HepG2 (cell line): ENCODE measurements at regions not wholly inside any gene's neighbourhood (a gene's known extent, or its start where the extent isn't known, plus 50 kb on each side); places are given as distances from the start of the nearest gene placed in this dataset.

Experiments used
- ATAC-seq: fragments of 200-7000 bp; cut with Tn5 transposase; 3 replicates; pipeline ENCODE4 v1.9.1; 2020; ENCODE audit warnings: mild to moderate bottlenecking, moderate library complexity
- BruUV-seq: library from RNA; stranded (reverse); fragments of 400-500 nt; replicated peaks from 2 replicates; lab custom pipeline; 2021; lab: Mats Ljungman, UMichigan
- CTCF ChIA-PET: fragments of 300-600 bp; formaldehyde crosslinking; extraction: SDS; loops from one replicate; lab custom pipeline; 2021; ENCODE audit warnings: low total read pairs, inconsistent platforms, low intra/inter-chr PET ratio; lab: Yijun Ruan, JAX
- POLR2A ChIA-PET: fragments of 350-600 bp; sonication (Branson Sonifier 250); formaldehyde crosslinking; loops from one replicate; lab custom pipeline; 2020; ENCODE audit warnings: antibody characterized with exemption, inconsistent platforms; lab: Yijun Ruan, JAX
- DNase-seq: peaks from one replicate; pipeline ENCODE4 v3.0.0-alpha.2; 2015; ENCODE audit warnings: low spot score
- FAIRE-seq: peaks from 3 replicates; lab custom pipeline; 2011; peaks lifted over from hg19 to GRCh38; lab: Jason Lieb, UNC
- H2AFZ ChIP-seq: one replicate; pipeline ENCODE4 v1.6.1; 2011; ENCODE audit warnings: low read length, inconsistent platforms
- H3K27ac ChIP-seq: fragments of 300-600 bp; 3 replicates; pipeline ENCODE4 v1.8.0; 2011; ENCODE audit warnings: mixed run types, mild to moderate bottlenecking, mixed read lengths, low read length, inconsistent platforms; ENCODE audit not compliant: insufficient read depth; ENCODE audit errors: extremely low read length
- H3K27me3 ChIP-seq, 2 experiments: fragments of 200-600 bp in 1 of 2; 2 replicates in 1 of 2; 3 replicates in 1 of 2; pipeline versions ENCODE4 v1.6.0 to v1.8.0; 2011; ENCODE audit warnings: low read length in 2 of 2, mild to moderate bottlenecking in 2 of 2, moderate library complexity in 2 of 2, inconsistent platforms in 1 of 2; ENCODE audit not compliant: insufficient read depth in 2 of 2, control insufficient read depth in 1 of 2
- H3K36me3 ChIP-seq, 2 experiments: fragments of 200-600 bp in 1 of 2; replicated peaks in 1 of 2; 2 replicates in 1 of 2; 3 replicates in 1 of 2; pipeline versions ENCODE4 v1.5.1 to v1.8.0; 2011; ENCODE audit warnings: low read length in 2 of 2, inconsistent platforms in 1 of 2; ENCODE audit not compliant: insufficient read depth in 2 of 2, control insufficient read depth in 1 of 2
- H3K4me1 ChIP-seq: 2 replicates; pipeline ENCODE4 v1.5.1; 2012; ENCODE audit warnings: low read length, inconsistent platforms; ENCODE audit not compliant: insufficient read depth
- H3K4me2 ChIP-seq: 2 replicates; pipeline ENCODE4 v1.6.0; 2011; ENCODE audit warnings: low read depth, low read length, inconsistent platforms
- H3K4me3 ChIP-seq, 3 experiments: fragments of 200-600 bp in 1 of 3; sonication (generic), shearing (Covaris generic) in 1 of 3; replicated peaks in 1 of 3; 2 replicates each; pipeline ENCODE4 v1.5.1; 2011 to 2016; ENCODE audit warnings: low read length in 3 of 3, inconsistent platforms in 2 of 3, low read depth in 2 of 3, mild to moderate bottlenecking in 2 of 3, control low read depth in 1 of 3, mixed read lengths in 1 of 3; ENCODE audit not compliant: insufficient read depth in 1 of 3
- H3K79me2 ChIP-seq: one replicate; pipeline ENCODE4 v1.6.1; 2011; ENCODE audit warnings: low read length, inconsistent platforms; ENCODE audit not compliant: insufficient read depth
- H3K9ac ChIP-seq: 2 replicates; pipeline ENCODE4 v1.6.0; 2011; ENCODE audit warnings: mild to moderate bottlenecking, low read depth, low read length, inconsistent platforms; ENCODE audit not compliant: insufficient read depth
- H3K9me3 ChIP-seq: 2 replicates; pipeline ENCODE4 v1.5.1; 2012; ENCODE audit warnings: mild to moderate bottlenecking, low read length
- H4K20me1 ChIP-seq: 2 replicates; pipeline ENCODE4 v1.6.0; 2011; ENCODE audit warnings: inconsistent platforms, mild to moderate bottlenecking, low read length, moderate library complexity; ENCODE audit not compliant: insufficient read depth
- CBX2 ChIP-seq, 2 experiments: fragments of 200-600 bp in 1 of 2; sonication (generic); formaldehyde crosslinking in 1 of 2; IDR thresholded peaks; 2 replicates each; pipeline versions ENCODE4 v1.7.0 to v1.8.1; 2018 to 2022; ENCODE audit warnings: low read depth in 2 of 2, low read length in 1 of 2, mild to moderate bottlenecking in 1 of 2, missing genetic modification reagents in 1 of 2
- ELF4 ChIP-seq: sonication (generic); formaldehyde crosslinking; IDR thresholded peaks from 2 replicates; pipeline ENCODE4 v1.5.0; 2020; ENCODE audit warnings: missing genetic modification reagents, mild to moderate bottlenecking, moderate library complexity, borderline replicate concordance
- FOXA3 ChIP-seq: IDR thresholded peaks from 2 replicates; pipeline ENCODE4 v1.6.1; 2016; ENCODE audit warnings: missing genetic modification reagents, missing compliant biosample characterization
- HOXA3 ChIP-seq: sonication (generic); formaldehyde crosslinking; IDR thresholded peaks from 2 replicates; pipeline ENCODE4 v1.5.0; 2020; ENCODE audit warnings: missing genetic modification reagents
- KLF11 ChIP-seq: IDR thresholded peaks from 2 replicates; pipeline ENCODE4 v1.6.1; 2016; ENCODE audit warnings: missing compliant biosample characterization
- NFAT5 ChIP-seq: sonication (generic); formaldehyde crosslinking; IDR thresholded peaks from 2 replicates; pipeline ENCODE4 v1.4.0; 2020; ENCODE audit warnings: missing genetic modification reagents
- POLR2A ChIP-seq, 2 experiments: IDR thresholded peaks; 2 replicates each; pipeline ENCODE4 v1.6.1; 2011; ENCODE audit warnings: low read depth in 2 of 2, low read length in 2 of 2, mild to moderate bottlenecking in 1 of 2, moderate library complexity in 1 of 2; ENCODE audit not compliant: insufficient read depth in 1 of 2
- RFX3 ChIP-seq: IDR thresholded peaks from 2 replicates; pipeline ENCODE4 v1.6.1; 2016; ENCODE audit warnings: missing biosample characterization, missing genetic modification reagents
- ZBTB33 ChIP-seq: sonication (generic); formaldehyde crosslinking; IDR thresholded peaks from 2 replicates; pipeline ENCODE4 v1.4.0; 2020; ENCODE audit warnings: missing genetic modification reagents
- ZFP82 ChIP-seq: sonication (generic); formaldehyde crosslinking; IDR thresholded peaks from 2 replicates; pipeline ENCODE4 v1.5.1; 2020; ENCODE audit warnings: mild to moderate bottlenecking, missing genetic modification reagents, borderline replicate concordance
- ZNF501 ChIP-seq: sonication (generic); formaldehyde crosslinking; IDR thresholded peaks from 2 replicates; pipeline ENCODE4 v1.5.1; 2020; ENCODE audit warnings: mild to moderate bottlenecking, moderate library complexity, missing genetic modification reagents
- ZNF589 ChIP-seq: sonication (generic); formaldehyde crosslinking; conservative IDR thresholded peaks from 2 replicates; pipeline ENCODE4 v1.8.0; 2022; ENCODE audit warnings: mild to moderate bottlenecking, moderate library complexity, missing genetic modification reagents
- ZNF713 ChIP-seq: sonication (generic); formaldehyde crosslinking; IDR thresholded peaks from 2 replicates; pipeline ENCODE4 v1.4.0; 2020; ENCODE audit warnings: mild to moderate bottlenecking, missing genetic modification reagents
- ZSCAN20 ChIP-seq: sonication (generic); formaldehyde crosslinking; IDR thresholded peaks from 2 replicates; pipeline ENCODE4 v1.4.0; 2020; ENCODE audit warnings: missing genetic modification reagents, mild to moderate bottlenecking, borderline replicate concordance
- WGBS: methylation state at CpG from one replicate; pipeline ENCODE4 v1.1.6; 2017; ENCODE audit warnings: low lambda C conversion rate; 5-methylcytosine and 5-hydroxymethylcytosine counted together
- in situ Hi-C: cut with HindIII; loops from 2 replicates; pipeline ENCODE4 v1.10.0; 2017; ENCODE audit warnings: low pct_unique_long_range_greater_than_20kb; ENCODE audit not compliant: extremely low pct_ligation_motif_present
- intact Hi-C: fragments of 100-400 bp; cut with micrococcal nuclease; formaldehyde crosslinking; loops from one replicate; pipeline ENCODE4 v1.10.0; 2022; ENCODE audit not compliant: unreplicated experiment

- no peak overlapping the region for H3K4me3 ChIP-seq
- intact Hi-C loops (no loop called here), in situ Hi-C loops (no loop called here)
- ChIA-PET POLR2A (no interaction called here), CTCF (no interaction called here)
- H2AFZ ChIP-seq = no peak overlapping the region
- H3K27ac ChIP-seq = no peak overlapping the region
- H3K79me2 ChIP-seq = no peaks in the 10 kb centered on the region
- ATAC-seq = no peak
- no peaks in the 10 kb centered on the region for H3K4me1 ChIP-seq
- H3K27me3 ChIP-seq = no peaks in the 10 kb centered on the region; a peak in 1 of 5 replicates
- no peak for DNase-seq
- no peaks in the 10 kb centered on the region for H3K9me3 ChIP-seq
- no peaks in the 10 kb centered on the region for H3K36me3 ChIP-seq
- no peak overlapping the region for H3K4me2 ChIP-seq
- no TSS peak for BruUV-seq
- 22% methylated on average over 5 of the region's 5 CpGs for WGBS
- FAIRE-seq = no peak
- H3K9ac ChIP-seq = no peak overlapping the region
- no peaks in the 10 kb centered on the region for H4K20me1 ChIP-seq
- TF ChIP-seq ZNF713 (CRISPR knock-in tag) = no peak
- no peak for TF ChIP-seq RFX3
- no peak for TF ChIP-seq FOXA3 (CRISPR knock-in tag)
- no peak for TF ChIP-seq KLF11 (CRISPR knock-in tag)
These were observed 280.7 kb upstream of the PLXNA2 start for GRCh38 chr1:208524925-208525324.

- 0% methylated on average over 2 of the region's 3 CpGs for WGBS
- TF ChIP-seq NFAT5 (CRISPR knock-in tag) (no peak), ZNF501 (CRISPR knock-in tag) (no peak), ELF4 (CRISPR knock-in tag) (no peak), ZNF589 (no peak), ZFP82 (no peak), HOXA3 (CRISPR knock-in tag) (no peak), ZSCAN20 (CRISPR knock-in tag) (no peak), POLR2A (IDR thresholded peaks at IDR 0.05; ENCODE audit: insufficient read depth in 1 of 2, low read depth in 2 of 2, low read length in 2 of 2) (no peak), CBX2 (IDR thresholded peaks at IDR 0.05; ENCODE audit: low read depth, low read length) (no peak), CBX2 (CRISPR knock-in tag; IDR thresholded peaks at IDR 0.05; ENCODE audit: low read depth) (no peak), ZBTB33 (no peak)
These were observed 281.2 kb upstream of the PLXNA2 start for GRCh38 chr1:208525417-208525816.

More at GRCh38 chr1:208525417-208525816, 281.2 kb upstream of the PLXNA2 start:
- no TSS peak for BruUV-seq
- ChIA-PET CTCF (no interaction called here), POLR2A (no interaction called here)
- Histone ChIP-seq H3K4me3 (no peak overlapping the region), H3K36me3 (no peaks in the 10 kb centered on the region), H3K27ac (no peak overlapping the region), H3K4me1 (no peaks in the 10 kb centered on the region), H4K20me1 (no peaks in the 10 kb centered on the region), H3K9ac (no peak overlapping the region), H3K79me2 (no peaks in the 10 kb centered on the region), H3K27me3 (no peaks in the 10 kb centered on the region; a peak in 1 of 5 replicates), H3K4me2 (no peak overlapping the region), H3K9me3 (no peaks in the 10 kb centered on the region), H2AFZ (no peak overlapping the region)
- FAIRE-seq = no peak
- ATAC-seq = no peak
- DNase-seq = no peak
- in situ Hi-C loops (no loop called here), intact Hi-C loops (no loop called here)
